SK-N-SH (cell line): ENCODE measurements at regions not wholly inside any gene's neighbourhood (a gene's known extent, or its start where the extent isn't known, plus 50 kb on each side); places are given as distances from the start of the nearest gene placed in this dataset.
"Not testable (repeated sequence)": the region's sequence is repeated elsewhere in the genome, so short reads cannot be mapped to it uniquely, and the experiment has no call there.

Experiments
- CTCF ChIP-seq: fragments of 200-600 bp; sonication (generic); IDR thresholded peaks from 2 replicates; pipeline ENCODE4 v1.6.1; 2017; ENCODE audit warnings: antibody characterized with exemption, mild to moderate bottlenecking, moderate library complexity
- EZH2phosphoT487 ChIP-seq: fragments of 200-600 bp; sonication (generic); IDR thresholded peaks from 2 replicates; pipeline ENCODE4 v1.6.1; 2017; ENCODE audit warnings: low read depth, mixed run types, mild to moderate bottlenecking, antibody characterized with exemption, moderate library complexity, borderline replicate concordance
- GATA2 ChIP-seq: sonication (generic); formaldehyde crosslinking; IDR thresholded peaks from 2 replicates; pipeline ENCODE4 v1.5.0; 2020; ENCODE audit warnings: mild to moderate bottlenecking, missing genetic modification reagents
- MAX ChIP-seq: IDR thresholded peaks from 2 replicates; pipeline ENCODE4 v1.4.0; 2012; ENCODE audit warnings: low read depth
- PBX3 ChIP-seq: IDR thresholded peaks from 2 replicates; pipeline ENCODE4; 2012
- RFX5 ChIP-seq: IDR thresholded peaks from 2 replicates; pipeline ENCODE4 v1.6.1; 2012; ENCODE audit warnings: mild to moderate bottlenecking, improper control_type of control experiment, low read length
- TAF1 ChIP-seq: IDR thresholded peaks from 2 replicates; pipeline ENCODE4 v1.6.1; 2012; ENCODE audit warnings: low read depth, mild to moderate bottlenecking, low read length, moderate library complexity, borderline replicate concordance
- USF2 ChIP-seq: fragments of 150-350 bp; IDR thresholded peaks from 2 replicates; pipeline ENCODE4 v1.6.1; 2017; ENCODE audit warnings: antibody characterized with exemption, low read length, low read depth, borderline replicate concordance

- TF ChIP-seq CTCF; GATA2 (CRISPR knock-in tag); TAF1; EZH2phosphoT487; USF2; PBX3; RFX5; MAX: not testable (repeated sequence)
Measured at GRCh38 chr16:29258946-29259634, 147.4 kb downstream of the NPIPB11 start.
